ENCODE measurements at regions not wholly inside any gene's neighbourhood (a gene's known extent, or its start where the extent isn't known, plus 50 kb on each side); places are given as distances from the start of the nearest gene placed in this dataset.
A peak's percentile ranks its signal among the peaks of the same experiment; 100 is the strongest.

DNA sequence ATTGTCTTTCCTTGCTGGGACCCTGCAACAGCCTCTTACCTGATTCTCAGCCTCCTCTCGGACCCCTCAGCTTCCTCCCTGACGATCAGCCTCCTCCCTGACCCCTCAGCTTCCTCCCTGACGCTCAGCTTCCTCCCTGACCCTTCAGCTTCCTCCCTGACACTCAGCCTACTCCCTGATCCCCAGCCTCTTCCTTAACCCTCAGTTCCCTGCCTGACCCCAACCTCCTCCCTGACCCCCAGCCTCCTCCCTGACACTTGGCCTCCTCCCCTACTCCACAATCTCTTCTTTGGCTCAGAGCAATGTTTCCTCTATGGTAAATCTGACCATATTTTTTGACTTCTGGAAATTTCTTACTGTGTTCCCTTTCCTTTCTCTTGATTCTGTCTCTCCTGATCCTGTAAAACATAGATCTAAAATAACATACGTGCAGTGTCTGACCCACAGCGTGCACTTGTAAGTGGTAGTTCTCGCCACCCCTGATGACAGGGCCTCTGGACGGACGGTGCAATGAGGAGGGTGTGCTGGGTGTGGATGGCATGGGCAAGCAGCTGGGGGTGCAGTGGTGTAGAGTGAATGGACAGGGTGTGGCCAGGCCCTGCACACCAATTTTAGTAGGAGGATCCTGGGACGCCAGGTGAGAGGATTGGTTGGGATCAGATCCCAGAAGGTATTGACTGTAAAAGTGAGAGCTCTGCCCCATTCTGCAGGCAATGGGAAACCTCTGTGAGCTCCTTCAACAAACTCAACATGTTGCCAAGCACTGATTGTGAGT lies 264.1 kb downstream of the FOXD2 start:
- DNase-seq (ENCODE audit: low read depth in 2 of 2), result no peak

DNA sequence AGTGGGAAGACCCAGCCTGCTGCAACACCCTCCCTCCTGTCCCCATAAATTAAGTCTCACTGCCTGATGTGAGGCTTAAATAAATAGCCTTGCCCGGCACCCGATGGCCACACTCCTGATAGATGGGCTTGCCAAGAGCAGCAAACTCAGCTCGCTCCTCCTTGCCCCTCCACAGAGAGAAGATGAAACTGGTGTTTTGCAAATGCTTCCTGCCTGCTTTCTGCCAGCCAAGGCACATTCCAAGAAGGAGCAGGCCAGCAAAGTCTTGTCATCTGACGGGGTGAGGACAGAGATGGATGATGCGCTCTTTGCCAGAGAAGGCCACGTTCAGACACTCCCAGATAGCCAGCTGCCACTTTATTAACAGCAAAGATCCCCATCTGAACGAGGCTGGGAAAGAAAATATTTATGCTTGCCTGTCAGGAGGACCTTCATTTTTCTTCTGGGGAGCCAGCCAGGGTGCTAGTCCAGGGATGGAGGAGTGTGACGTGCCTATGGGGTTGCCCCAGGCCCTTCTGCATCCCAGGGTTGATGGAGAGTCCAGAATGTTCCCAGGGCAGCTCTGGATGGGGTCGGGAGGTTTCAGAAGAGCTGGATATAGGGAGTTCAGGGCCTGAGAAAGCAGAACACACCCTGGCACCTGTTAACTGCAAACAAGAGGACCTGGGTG lies 265.4 kb downstream of the FOXD2 start:
- DNase-seq (ENCODE audit: low read depth in 2 of 2), result no peak

DNA sequence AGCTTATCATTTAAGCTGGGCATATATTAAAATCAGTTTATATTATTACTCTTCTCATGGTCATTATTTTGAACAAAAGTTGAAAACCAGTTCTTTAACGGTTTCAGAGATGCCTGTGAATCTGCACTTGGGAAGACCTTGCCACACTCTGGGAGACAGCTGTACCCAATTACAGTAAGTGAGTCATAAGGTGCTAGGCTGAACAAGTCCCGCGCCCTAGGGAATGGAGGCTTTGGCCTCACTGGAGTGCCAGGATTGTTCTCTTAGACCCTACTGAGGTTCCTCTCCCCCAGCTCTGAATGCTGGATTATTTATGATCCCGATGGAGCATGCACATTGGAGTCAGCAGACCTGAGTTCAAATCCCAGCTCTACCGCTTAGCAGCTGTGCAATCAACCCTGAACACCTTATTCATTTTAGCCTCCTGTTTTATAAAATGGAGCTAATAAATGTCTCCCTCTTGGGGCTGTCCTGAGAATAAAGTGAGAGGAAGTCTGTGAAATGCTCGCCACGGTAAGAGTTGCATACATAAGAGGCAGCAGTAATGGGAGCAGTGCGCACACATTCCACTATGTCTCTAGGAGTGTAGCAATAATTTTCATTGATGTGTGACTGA lies 266.2 kb downstream of the FOXD2 start:
- DNase-seq (ENCODE audit: low read depth in 2 of 2), result no peak

- no peak for DNase-seq (ENCODE audit: low read depth in 2 of 2)
Measured at GRCh38 chr1:47705517-47706130, 267.8 kb downstream of the FOXD2 start.

DNA sequence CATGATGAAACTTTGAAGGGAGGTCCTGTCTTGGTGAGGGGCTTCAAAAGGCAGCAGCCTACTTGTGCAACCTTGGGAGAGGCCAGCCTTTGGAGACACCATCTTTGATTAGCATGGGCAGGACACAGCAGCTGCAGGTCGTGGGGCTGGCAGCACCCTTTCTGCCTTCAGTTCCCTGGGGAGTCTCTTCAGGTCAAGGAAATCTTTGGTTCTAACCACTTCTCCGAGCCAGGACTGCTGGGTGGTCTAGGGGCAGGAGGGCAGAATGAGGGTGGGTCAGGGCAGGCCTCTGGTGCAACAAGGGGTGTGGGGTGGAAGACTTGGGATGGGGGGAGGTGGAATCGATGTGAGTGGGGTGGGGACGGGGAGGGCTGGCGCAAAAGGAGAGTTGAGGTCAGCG lies 269.7 kb downstream of the FOXD2 start:
- no peak for DNase-seq (ENCODE audit: low read depth in 2 of 2)

GRCh38 chr1:47708019-47708535 lies 270.2 kb downstream of the FOXD2 start:
- DNase-seq (ENCODE audit: low read depth in 2 of 2), result no peak

- no peak for DNase-seq (ENCODE audit: low read depth in 2 of 2)
Measured at GRCh38 chr1:47708658-47709018, 270.8 kb downstream of the FOXD2 start.

- no peak for DNase-seq (ENCODE audit: low read depth in 2 of 2)
Measured at GRCh38 chr1:47709019-47709871, 271.4 kb downstream of the FOXD2 start.

DNA sequence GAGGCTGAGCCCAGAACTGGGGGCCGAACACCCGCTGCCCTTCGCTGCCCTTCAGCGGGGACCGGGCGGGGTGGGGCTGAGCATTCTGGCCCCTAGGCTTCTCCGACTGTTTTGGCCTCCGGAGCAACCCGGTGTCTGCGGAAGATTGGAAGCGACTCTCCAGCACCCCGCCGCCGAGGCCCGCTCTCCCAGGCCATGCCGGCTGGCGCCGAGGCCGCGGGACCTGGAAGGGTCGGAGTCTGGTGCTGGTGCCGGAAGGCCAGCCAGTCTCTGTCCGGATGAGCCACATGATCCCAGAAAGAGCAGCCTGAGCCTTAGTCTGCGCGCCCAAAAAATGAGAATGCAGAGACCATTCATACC lies 272.0 kb downstream of the FOXD2 start:
- DNase-seq (ENCODE audit: low read depth in 2 of 2), result no peak

DNA sequence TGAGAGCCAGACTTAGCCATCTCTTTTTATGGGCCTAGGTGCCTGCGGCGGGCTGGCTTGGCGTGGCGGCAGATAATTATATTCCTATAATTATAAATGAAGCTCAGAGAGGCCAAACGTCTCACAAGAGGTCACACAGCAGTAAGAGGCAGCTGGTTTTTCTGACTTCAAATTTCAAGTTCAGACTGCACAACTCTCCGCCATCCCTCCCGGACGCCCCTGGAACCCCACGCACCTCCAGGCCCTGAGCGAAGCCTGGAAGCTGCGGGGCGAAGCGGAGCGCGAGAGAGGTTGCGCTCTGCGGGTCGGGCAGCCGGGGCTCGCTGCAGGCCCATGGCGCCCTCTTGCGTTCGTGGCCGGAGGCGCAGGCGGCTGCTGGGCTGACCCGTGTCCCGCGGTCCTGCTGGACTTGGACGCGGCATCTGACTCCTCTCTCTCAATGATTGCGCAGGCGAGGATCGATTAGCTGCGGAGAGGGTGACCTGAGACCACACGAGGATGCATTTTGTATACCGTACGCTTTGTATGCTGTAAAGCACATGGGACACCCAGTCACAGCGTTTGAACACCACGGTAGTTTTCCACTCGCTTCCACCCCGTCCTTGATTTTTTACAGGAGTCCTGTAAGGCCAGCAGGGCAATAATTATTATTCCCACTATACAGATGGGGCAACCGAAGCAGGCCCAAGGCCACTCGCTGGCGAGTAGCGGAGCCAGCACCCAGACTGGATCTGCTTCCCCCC lies 272.7 kb downstream of the FOXD2 start:
- DNase-seq (ENCODE audit: low read depth in 2 of 2), result peak; percentile 42 to 65
